ENCODE measurements at regions not wholly inside any gene's neighbourhood (a gene's known extent, or its start where the extent isn't known, plus 50 kb on each side); places are given as distances from the start of the nearest gene placed in this dataset.
A peak's percentile ranks its signal among the peaks of the same experiment; 100 is the strongest.

- TF ChIP-seq CTCF (conservative IDR thresholded peaks at IDR 0.05; ENCODE audit: low read depth, low read length): no peak
- DNase-seq (ENCODE audit: low read depth): no peak
- H3K4me3 ChIP-seq (ENCODE audit: low read depth, low read length): no peak overlapping the region
Observed at GRCh38 chr1:188364927-188365449, 1536.2 kb downstream of the PLA2G4A start.

- H3K4me3 ChIP-seq (ENCODE audit: low read depth, low read length): no peak overlapping the region
- no peak for TF ChIP-seq CTCF (conservative IDR thresholded peaks at IDR 0.05; ENCODE audit: low read depth, low read length)
- peak; percentile 2 for DNase-seq (ENCODE audit: low read depth)
Observed at GRCh38 chr1:188365874-188366273, 1537.1 kb downstream of the PLA2G4A start.

GRCh38 chr1:188367661-188368060 lies 1538.9 kb downstream of the PLA2G4A start:
- no peak for TF ChIP-seq CTCF (conservative IDR thresholded peaks at IDR 0.05; ENCODE audit: low read depth, low read length)
- no peak for DNase-seq (ENCODE audit: low read depth)
- no peak overlapping the region for H3K4me3 ChIP-seq (ENCODE audit: low read depth, low read length)

GRCh38 chr1:188371295-188371806 lies 1542.6 kb downstream of the PLA2G4A start:
- no peak overlapping the region for H3K4me3 ChIP-seq (ENCODE audit: low read depth, low read length)
- DNase-seq (ENCODE audit: low read depth): no peak
- TF ChIP-seq CTCF (conservative IDR thresholded peaks at IDR 0.05; ENCODE audit: low read depth, low read length): no peak

GRCh38 chr1:188372821-188373220 lies 1544.1 kb downstream of the PLA2G4A start:
- TF ChIP-seq CTCF (conservative IDR thresholded peaks at IDR 0.05; ENCODE audit: low read depth, low read length): no peak
- no peak for DNase-seq (ENCODE audit: low read depth)
- H3K4me3 ChIP-seq (ENCODE audit: low read depth, low read length): no peak overlapping the region

GRCh38 chr1:188382851-188383250 lies 1554.1 kb downstream of the PLA2G4A start:
- DNase-seq (ENCODE audit: low read depth): no peak
- no peak for TF ChIP-seq CTCF (conservative IDR thresholded peaks at IDR 0.05; ENCODE audit: low read depth, low read length)
- no peak overlapping the region for H3K4me3 ChIP-seq (ENCODE audit: low read depth, low read length)

DNA sequence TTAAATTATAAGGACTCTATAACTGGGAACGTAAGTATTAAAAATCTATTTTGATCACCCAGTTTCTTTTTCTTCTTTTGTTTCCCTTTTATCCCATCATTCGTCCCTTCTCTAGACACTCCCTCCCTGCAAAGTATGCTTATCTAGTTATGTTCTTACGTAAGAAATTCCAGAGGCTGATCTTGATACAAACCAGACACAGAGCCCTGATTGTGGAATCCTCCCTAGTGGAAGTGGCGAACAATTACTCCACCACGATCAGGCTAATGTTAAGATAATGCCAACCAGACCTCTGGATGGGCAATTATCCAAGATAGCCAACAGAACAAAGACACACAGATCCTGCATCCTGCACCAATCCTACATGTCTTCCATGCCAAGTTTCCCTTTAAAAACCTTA lies 1557.4 kb downstream of the PLA2G4A start:
- no peak for DNase-seq (ENCODE audit: low read depth)
- no peak for TF ChIP-seq CTCF (conservative IDR thresholded peaks at IDR 0.05; ENCODE audit: low read depth, low read length)
- H3K4me3 ChIP-seq (ENCODE audit: low read depth, low read length): no peak overlapping the region

All from choroid plexus epithelial cell (primary cell).